HG03196 (cell line): ENCODE measurements at regions not wholly inside any gene's neighbourhood (a gene's known extent, or its start where the extent isn't known, plus 50 kb on each side); places are given as distances from the start of the nearest gene placed in this dataset.
"Not testable (repeated sequence)": the region's sequence is repeated elsewhere in the genome, so short reads cannot be mapped to it uniquely, and the experiment has no call there.

Experiments used
- ATAC-seq: cut with Tn5 transposase; IDR thresholded peaks from one replicate; pipeline ENCODE4 v1.9.1; 2021; ENCODE audit not compliant: unreplicated experiment

- no peak for ATAC-seq
These were observed 217.7 kb downstream of the MEX3B start for GRCh38 chr15:81828135-81828534.

- no peak for ATAC-seq
These were observed 220.7 kb downstream of the MEX3B start for GRCh38 chr15:81825136-81825535.

DNA sequence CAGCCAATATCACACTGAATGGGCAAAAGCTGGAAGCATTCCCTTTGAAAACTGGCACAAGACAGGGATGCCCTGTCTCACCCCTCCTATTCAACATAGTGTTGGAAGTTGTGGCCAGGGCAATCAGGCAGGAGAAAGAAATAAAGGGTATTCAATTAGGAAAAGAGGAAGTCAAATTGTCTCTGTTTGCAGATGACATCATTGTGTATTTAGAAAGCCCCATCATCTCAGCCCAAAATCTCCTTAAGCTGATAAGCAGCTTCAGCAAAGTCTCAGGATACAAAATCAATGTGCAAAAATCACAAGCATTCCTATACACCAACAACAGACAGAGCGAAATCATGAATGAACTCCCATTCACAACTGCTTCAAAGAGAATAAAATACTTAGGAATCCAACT, 223.2 kb downstream of the MEX3B start:
- not testable (repeated sequence) for ATAC-seq

DNA sequence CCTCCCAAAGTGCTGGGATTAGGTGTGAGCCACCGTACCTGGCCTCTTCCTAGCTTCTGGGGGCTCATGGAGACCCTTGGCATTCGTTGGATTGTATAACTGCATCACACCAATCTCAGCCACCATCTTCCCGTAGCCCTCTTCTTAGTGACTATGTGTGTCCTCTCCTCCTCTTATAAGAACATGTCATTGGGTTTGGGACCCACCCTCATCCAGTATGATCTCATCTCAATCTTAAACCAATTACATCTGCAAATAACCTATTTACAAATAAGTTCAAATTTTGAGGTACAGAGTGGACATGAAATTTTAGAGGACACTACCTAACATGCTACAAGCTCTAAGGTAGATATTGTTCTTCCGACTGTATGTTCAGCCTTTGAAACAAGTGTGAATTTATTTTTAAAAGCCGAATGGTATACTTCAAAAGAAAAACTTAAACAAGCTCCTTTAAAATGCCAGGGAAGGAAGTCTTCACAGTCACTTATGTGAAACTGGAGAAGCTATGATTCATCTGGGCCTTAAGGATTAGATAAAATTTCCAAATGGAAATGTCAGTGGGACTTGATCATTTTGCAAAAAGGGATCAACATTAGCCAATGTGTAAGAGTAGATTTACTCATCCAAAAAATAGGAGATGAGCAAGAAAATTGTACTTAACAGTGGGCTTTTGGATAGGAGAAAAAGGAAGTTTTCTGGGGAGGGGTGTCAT, 225.7 kb downstream of the MEX3B start:
- no peak for ATAC-seq

DNA sequence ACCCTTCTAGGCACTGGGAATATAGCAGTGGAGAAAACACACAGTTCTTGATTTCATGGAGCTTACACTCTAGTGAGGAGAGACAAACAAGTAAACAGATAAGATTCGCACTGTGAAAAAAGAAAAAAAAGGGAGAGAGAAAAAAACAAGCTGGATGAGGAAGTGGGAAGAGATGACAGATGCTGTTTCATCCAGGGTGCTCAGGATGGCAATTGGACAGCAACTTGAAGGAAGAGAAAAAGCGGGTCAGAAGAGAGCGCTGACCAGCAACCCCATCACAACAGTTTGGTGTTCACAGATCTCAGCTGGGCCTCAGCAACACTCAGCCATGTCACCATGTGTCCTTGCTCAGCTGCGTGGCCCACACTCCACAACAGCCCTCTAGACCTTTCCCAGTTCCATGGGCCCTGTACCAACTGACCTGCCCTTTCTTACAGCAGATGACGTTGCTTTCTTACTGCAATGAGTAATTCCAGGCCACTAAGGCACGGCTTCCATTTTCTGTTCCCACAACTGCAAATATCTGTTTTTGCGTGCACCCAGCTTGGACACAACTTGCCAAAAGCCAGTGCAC, 230.8 kb downstream of the MEX3B start:
- ATAC-seq, result no peak

DNA sequence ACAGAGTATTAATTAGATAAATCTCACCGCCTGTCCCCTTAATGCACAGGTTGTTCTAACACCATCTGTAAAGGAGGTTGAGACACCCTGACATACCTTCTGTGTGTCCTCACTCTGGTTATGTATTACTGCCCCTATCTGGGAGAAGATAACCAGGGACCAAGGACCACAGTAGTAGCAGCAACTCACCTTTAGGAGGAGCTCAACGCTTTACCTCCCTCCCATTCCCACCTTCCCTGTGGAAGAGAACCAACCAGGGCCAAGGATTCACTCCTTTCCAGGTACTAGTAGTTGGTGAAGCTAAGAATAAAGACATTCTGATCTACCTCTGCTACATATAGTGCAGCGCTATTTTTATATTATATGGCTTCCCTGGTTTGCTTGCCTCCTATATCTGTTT, 232.6 kb downstream of the MEX3B start:
- ATAC-seq, result no peak

- ATAC-seq, result no peak
These were observed 233.4 kb downstream of the MEX3B start for GRCh38 chr15:81812456-81812855.

DNA sequence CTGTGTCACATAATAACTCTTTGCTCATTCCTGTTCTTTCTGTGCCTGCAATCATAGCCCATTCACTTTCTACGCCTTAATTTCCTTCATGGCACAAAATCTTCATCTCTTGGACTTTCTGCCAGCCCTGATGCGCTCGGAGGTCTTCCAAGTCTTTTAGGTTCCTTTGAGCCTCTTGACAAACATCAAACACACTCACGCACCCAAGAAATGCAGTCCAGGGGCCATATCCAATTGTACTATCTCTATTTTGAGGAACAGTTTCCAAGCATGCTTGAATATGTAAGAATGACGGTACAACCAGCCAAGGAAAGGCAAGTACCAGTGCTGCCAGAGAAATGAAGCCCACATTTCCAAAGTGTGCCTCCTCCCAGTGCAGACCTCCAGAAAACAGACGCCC, 234.1 kb downstream of the MEX3B start:
- no peak for ATAC-seq

DNA sequence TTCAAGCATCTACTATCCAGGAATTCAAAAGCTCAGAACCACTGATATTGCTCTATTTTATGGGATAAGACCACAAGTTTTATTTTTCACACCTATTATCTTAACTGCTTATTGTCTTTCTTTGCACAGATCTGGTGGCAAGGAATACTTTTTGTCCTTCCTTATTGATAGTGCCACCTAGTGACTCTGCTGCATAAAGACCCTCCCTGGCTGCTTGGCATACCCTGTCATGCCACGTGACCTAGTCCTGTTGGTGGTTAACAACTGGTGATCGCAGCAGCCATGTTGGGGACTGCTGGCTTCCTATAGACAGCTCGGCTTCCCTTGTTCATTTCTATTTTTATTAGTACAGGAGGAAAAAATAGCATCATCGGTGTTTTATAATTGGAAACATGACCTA, 236.3 kb downstream of the MEX3B start:
- no peak for ATAC-seq

GRCh38 chr15:81807806-81808205, 238.0 kb downstream of the MEX3B start:
- no peak for ATAC-seq

DNA sequence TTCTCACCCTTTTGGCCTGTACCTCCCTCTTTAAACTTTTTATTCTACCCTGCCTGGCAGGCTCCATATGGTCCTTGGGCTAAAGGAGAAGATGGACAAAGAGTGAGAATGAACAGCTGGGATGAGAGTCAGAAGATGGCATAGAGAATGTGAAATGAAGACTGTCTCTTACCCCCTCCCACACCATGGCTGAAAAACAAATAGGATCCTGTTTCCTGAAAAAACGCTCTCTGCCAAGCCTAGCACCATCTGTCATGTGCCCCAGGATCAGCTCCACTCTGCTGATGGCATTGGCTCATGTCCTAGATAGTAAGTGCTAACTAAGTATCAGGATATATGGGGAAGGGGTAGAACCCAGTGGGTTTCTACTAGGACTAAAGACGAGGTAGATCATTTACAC, 238.6 kb downstream of the MEX3B start:
- ATAC-seq, result no peak

DNA sequence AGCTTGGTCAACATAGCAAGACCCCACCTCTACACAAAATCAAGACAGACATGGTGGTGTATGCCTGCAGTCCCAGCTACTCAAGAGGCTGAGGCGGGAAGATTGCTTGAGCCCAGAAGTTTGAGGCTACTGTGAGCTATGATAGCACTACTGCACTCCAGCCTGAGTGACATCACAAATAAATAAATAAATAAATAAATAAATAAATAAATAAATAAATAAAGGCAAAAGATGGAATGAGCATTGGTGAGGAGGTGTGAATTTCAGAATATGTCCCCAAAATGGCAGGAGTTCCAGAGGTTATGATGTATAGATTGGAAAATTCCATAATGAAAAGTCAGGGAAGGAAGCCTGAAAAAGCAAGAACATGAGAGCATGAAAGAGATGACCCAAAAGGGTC, 249.9 kb downstream of the MEX3B start:
- no peak for ATAC-seq

- no peak for ATAC-seq
These were observed 253.2 kb downstream of the MEX3B start for GRCh38 chr15:81792646-81793045.

DNA sequence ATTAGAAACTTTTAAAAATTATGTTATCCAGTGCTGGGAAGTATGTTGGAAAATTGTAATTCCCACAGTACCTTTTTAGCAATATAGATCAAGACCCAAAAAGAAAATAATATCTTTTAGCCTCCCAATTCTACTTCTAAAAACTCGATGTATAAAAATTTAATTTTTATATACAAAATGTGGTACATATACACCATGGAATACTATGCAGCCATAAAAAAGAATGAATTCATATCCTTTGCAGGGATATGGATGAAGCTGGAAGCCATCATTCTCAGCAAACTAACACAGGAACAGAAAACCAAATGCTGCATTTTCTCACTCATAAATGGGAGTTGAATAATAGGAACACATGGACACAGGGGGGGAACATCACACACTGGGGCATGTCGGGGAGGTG, 254.5 kb downstream of the MEX3B start:
- not testable (repeated sequence) for ATAC-seq

DNA sequence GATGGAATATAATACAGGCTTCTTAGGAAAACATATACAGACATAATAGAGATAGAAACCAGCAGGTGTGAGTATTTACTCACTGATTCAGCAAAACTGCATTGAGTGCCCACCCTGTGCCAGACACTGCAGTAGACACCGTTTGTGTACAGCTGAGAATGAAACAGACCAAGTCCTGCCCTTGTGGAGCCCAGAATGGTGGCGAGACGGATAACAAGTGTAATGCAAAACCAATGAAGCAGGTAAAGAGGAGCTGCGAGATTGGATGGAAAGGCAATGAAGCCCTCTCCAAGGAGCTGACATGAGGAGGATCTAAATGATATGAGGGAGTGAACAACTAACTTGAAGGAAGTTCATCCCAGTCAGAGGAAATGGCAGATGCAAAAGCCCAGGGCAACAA, 256.4 kb downstream of the MEX3B start:
- ATAC-seq, result no peak

GRCh38 chr15:81786776-81787175, 259.0 kb downstream of the MEX3B start:
- no peak for ATAC-seq

- no peak for ATAC-seq
These were observed 260.1 kb downstream of the MEX3B start for GRCh38 chr15:81785679-81786078.

DNA sequence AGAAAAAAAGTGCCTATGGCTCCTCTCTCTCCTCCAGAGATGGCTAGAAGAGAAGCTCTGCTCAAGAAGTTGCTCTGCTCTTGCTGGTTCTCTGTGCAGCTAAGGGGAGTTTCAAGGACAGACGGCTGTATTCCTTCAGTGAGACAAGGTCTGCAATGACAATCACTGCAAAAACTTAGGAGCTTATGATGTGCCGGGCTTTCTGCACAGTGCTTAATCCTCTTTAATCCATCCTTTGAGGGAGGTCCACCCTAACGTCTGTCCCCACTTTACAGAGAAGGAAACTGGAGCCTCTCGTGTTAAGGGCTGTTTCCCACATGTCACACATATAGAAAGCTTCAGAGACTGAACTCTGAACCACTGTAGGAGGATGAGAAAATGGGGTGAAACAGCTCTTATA, 260.6 kb downstream of the MEX3B start:
- no peak for ATAC-seq

- ATAC-seq, result no peak
These were observed 261.1 kb downstream of the MEX3B start for GRCh38 chr15:81784751-81785150.

GRCh38 chr15:81783586-81783985, 262.2 kb downstream of the MEX3B start:
- ATAC-seq, result no peak

- no peak for ATAC-seq
These were observed 262.7 kb downstream of the MEX3B start for GRCh38 chr15:81783076-81783475.

GRCh38 chr15:81781395-81781794, 264.4 kb downstream of the MEX3B start:
- ATAC-seq, result no peak

DNA sequence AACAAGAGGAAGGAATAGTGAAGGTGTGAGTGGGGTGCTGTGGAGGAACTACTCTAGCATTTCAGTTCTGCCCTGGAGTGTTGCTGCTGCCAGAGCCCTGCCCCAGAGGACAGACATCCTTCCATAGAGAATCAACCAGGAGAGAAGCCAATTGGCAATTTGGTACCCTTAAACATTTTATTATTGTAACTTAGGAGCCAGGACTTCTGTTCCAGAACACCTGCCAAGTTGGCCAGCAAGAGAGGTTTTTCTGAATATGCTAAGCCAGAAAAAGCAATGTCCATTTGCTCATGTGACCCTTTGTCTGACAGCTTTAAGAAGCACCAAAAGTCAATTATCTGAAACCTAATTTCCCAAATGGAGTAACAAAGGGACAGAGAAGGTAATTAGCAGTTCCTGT, 264.9 kb downstream of the MEX3B start:
- no peak for ATAC-seq
